Calu3 (cell line): ENCODE measurements at regions not wholly inside any gene's neighbourhood (a gene's known extent, or its start where the extent isn't known, plus 50 kb on each side); places are given as distances from the start of the nearest gene placed in this dataset.

ENCODE experiments used
- BruUV-seq: library from RNA; stranded (reverse); fragments of 400-500 nt; replicated peaks from 2 replicates; lab custom pipeline; 2021; lab: Mats Ljungman, UMichigan
- CTCF ChIA-PET: fragments of 300-600 bp; sonication (Branson Sonifier 250); formaldehyde crosslinking; loops from one replicate; lab custom pipeline; 2022; ENCODE audit warnings: antibody characterized with exemption; lab: Charles Lee
- DNase-seq: peaks from one replicate; pipeline ENCODE4 v3.0.0; 2022
- H3K27ac Mint-ChIP-seq: one replicate; pipeline ENCODE4 v1.8.0; 2022; ENCODE audit warnings: mixed read lengths; ENCODE audit not compliant: unreplicated experiment
- H3K27me3 Mint-ChIP-seq: one replicate; pipeline ENCODE4 v1.8.0; 2022; ENCODE audit warnings: mixed read lengths; ENCODE audit not compliant: unreplicated experiment
- H3K36me3 Mint-ChIP-seq: one replicate; pipeline ENCODE4 v1.8.0; 2022; ENCODE audit warnings: mild to moderate bottlenecking, moderate library complexity, mixed read lengths; ENCODE audit not compliant: insufficient read depth, unreplicated experiment
- H3K4me1 Mint-ChIP-seq: one replicate; pipeline ENCODE4 v1.8.0; 2022; ENCODE audit warnings: mild to moderate bottlenecking, low read depth, mixed read lengths; ENCODE audit not compliant: unreplicated experiment
- H3K4me3 Mint-ChIP-seq: one replicate; pipeline ENCODE4 v1.8.0; 2022; ENCODE audit warnings: mild to moderate bottlenecking, low read depth, moderate library complexity, mixed read lengths; ENCODE audit not compliant: unreplicated experiment
- H3K9me3 Mint-ChIP-seq: one replicate; pipeline ENCODE4 v1.8.0; 2022; ENCODE audit warnings: low read depth, mixed read lengths; ENCODE audit not compliant: unreplicated experiment
- CTCF ChIP-seq: fragments of 200-600 bp; IDR thresholded peaks from one replicate; pipeline ENCODE4 v1.8.0; 2022; ENCODE audit warnings: antibody characterized with exemption; ENCODE audit not compliant: unreplicated experiment
- intact Hi-C: fragments of 100-400 bp; cut with micrococcal nuclease; formaldehyde crosslinking; loops from one replicate; pipeline ENCODE4 v1.10.0; 2022; ENCODE audit not compliant: unreplicated experiment

- CTCF ChIA-PET, result no interaction called here
- Mint-ChIP-seq H3K4me1 (no peaks in the 10 kb centered on the region), H3K36me3 (no peaks in the 10 kb centered on the region), H3K9me3 (no peaks in the 10 kb centered on the region), H3K27me3 (no peaks in the 10 kb centered on the region), H3K4me3 (no peak overlapping the region), H3K27ac (no peak overlapping the region)
- no peak for TF ChIP-seq CTCF
- intact Hi-C loops, result no loop called here
- BruUV-seq, result no TSS peak
- no peak for DNase-seq
Observed at GRCh38 chr13:106424805-106425204, 110.7 kb downstream of the EFNB2 start.

- H3K27ac Mint-ChIP-seq, result no peak overlapping the region
- H3K9me3 Mint-ChIP-seq, result no peaks in the 10 kb centered on the region
- CTCF ChIA-PET, result no interaction called here
- no peaks in the 10 kb centered on the region for H3K4me1 Mint-ChIP-seq
- H3K27me3 Mint-ChIP-seq, result no peaks in the 10 kb centered on the region
- intact Hi-C loops, result no loop called here
- no peak for TF ChIP-seq CTCF
- no TSS peak for BruUV-seq
- no peak overlapping the region for H3K4me3 Mint-ChIP-seq
- no peaks in the 10 kb centered on the region for H3K36me3 Mint-ChIP-seq
- no peak for DNase-seq
Observed at GRCh38 chr13:106423530-106423929, 111.9 kb downstream of the EFNB2 start.

DNA sequence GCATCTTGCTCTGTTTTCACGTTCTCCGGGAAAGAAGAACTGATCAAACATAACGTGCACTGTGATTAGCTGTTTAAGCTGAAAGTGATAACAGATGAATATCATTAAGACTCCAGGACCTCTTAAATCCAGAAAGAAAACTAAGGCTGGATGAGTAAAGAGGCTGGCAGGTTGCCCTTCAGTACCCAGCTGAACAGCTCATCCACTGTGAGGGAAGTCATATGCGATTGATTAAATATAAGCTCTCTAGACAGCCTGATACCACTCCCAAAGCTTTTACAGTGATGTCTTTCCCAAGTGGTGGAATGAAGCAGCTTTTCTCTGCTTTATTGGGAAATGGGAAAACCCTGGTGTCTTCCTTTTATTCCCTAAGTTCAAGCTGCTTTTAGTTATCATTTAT, 116.9 kb downstream of the EFNB2 start:
- Mint-ChIP-seq H3K9me3 (no peaks in the 10 kb centered on the region), H3K4me1 (no peaks in the 10 kb centered on the region), H3K27me3 (no peaks in the 10 kb centered on the region), H3K27ac (no peak overlapping the region), H3K36me3 (no peaks in the 10 kb centered on the region), H3K4me3 (no peak overlapping the region)
- intact Hi-C loops, result no loop called here
- BruUV-seq, result no TSS peak
- DNase-seq, result no peak
- TF ChIP-seq CTCF, result no peak
- CTCF ChIA-PET, result no interaction called here

DNA sequence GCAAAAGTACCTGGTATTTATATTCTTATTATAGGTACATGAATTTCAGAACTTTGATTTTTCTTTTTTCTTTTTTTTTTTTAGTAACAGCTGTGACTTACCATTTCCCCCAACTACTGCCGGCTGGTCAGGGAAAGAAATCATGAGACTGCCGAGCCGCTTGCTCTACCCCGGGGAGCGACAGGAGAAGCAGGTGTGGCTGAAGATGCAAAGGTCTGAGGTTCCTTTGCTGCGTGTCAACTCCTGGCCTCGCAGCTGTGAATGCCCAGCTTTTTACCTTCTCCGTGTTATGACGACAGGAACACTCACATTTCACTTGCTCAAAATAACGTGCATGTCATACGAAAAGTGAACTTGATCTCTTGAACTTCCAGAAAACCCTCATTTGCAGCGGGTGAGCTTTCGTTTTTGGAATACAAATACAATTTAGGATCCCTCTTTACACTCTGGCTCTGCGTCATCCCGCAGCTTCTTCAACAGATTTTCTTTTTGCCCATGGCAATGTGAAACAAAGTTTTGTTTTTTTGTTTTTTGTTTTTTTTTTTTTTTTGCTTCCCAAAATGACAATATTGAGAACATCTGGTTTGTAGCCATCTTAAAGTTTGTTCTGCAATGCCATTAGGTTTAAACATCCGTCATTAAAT, 117.9 kb downstream of the EFNB2 start:
- H3K9me3 Mint-ChIP-seq, result no peaks in the 10 kb centered on the region
- intact Hi-C loops, result no loop called here
- no TSS peak for BruUV-seq
- no peaks in the 10 kb centered on the region for H3K4me1 Mint-ChIP-seq
- H3K27me3 Mint-ChIP-seq, result no peaks in the 10 kb centered on the region
- CTCF ChIA-PET, result interaction anchor here (0.7 kb wide), 1 partner anchor 63 kb away, joined by 5 read pairs; no protein-coding TSS in a partner anchor
- no peak for TF ChIP-seq CTCF
- H3K27ac Mint-ChIP-seq, result no peak overlapping the region
- H3K4me3 Mint-ChIP-seq, result no peak overlapping the region
- no peak for DNase-seq
- H3K36me3 Mint-ChIP-seq, result no peaks in the 10 kb centered on the region
